ENCODE measurements at regions not wholly inside any gene's neighbourhood (a gene's known extent, or its start where the extent isn't known, plus 50 kb on each side); places are given as distances from the start of the nearest gene placed in this dataset.

DNA sequence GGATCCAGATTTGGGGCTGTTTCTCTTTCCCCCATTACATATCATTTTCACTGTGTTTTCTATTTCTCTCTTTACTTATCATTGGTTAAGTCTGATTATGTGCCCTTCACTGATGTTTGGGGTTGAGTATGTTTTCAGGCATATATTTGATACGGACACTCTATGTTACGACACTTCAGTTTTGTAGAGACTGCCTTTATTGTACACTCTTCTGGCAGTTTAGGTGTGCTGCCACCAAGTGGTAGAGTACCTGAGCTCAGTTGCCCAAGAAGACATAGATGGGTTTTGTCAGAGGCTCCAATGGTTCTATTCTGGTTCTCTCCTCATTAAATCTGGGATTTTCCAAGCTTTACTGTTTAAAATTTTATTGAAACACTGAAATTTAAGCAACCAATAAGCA, 255.0 kb upstream of the ROPN1 start:
- Histone ChIP-seq H3K27me3 (replicated peaks; ENCODE audit: insufficient read depth) (no peaks in the 10 kb centered on the region), H3K27ac (peak overlapping the region; percentile 93 to 98), H3K4me3 (no peak overlapping the region), H3K9me3 (no peaks in the 10 kb centered on the region), H3K36me3 (peaks cover 4% of the 10 kb centered on the region), H3K4me1 (ENCODE audit: control insufficient read depth in 1 of 2, low read depth in 2 of 2) (peaks cover 26 to 66% of the 10 kb centered on the region in 2 donors)
- DNase-seq (ENCODE audit: low spot score) (no peak), ATAC-seq (ENCODE audit: insufficient number of reproducible peaks, low FRiP score, low read depth) (no peak)
- TF ChIP-seq, protein P1, sequence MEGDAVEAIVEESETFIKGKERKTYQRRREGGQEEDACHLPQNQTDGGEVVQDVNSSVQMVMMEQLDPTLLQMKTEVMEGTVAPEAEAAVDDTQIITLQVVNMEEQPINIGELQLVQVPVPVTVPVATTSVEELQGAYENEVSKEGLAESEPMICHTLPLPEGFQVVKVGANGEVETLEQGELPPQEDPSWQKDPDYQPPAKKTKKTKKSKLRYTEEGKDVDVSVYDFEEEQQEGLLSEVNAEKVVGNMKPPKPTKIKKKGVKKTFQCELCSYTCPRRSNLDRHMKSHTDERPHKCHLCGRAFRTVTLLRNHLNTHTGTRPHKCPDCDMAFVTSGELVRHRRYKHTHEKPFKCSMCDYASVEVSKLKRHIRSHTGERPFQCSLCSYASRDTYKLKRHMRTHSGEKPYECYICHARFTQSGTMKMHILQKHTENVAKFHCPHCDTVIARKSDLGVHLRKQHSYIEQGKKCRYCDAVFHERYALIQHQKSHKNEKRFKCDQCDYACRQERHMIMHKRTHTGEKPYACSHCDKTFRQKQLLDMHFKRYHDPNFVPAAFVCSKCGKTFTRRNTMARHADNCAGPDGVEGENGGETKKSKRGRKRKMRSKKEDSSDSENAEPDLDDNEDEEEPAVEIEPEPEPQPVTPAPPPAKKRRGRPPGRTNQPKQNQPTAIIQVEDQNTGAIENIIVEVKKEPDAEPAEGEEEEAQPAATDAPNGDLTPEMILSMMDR (IDR thresholded peaks at IDR 0.05), result no peak

DNA sequence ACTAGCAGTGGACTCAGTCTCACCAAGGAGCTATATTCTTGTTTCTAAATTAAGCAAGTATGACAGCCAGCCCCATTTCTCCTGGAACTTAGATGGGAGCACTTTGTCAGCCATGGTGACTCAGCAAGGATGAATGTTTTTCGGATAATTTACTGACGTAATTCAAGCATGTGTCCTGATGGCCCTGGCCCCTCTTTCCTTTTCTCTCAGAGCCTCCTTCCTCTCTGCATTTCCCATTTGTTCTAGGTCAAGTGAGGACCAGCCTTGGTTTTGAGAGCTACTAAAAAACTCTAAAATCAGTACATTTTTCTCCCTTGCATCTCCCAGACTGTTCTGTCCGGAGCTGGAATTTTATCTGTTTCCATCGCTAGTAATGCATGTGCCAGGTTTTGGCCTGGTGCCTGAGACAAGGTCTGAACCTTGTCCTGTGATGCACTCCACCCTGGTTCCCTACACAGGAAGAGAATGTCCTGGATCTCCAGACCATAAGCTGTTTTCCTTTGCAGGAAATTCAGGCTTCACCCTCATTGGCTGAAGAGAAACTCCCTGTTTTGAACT, 256.6 kb upstream of the ROPN1 start:
- DNase-seq (ENCODE audit: low spot score) (peak; percentile 28), ATAC-seq (ENCODE audit: insufficient number of reproducible peaks, low FRiP score, low read depth) (peak; percentile 84)
- Histone ChIP-seq H3K4me3 (peak overlapping the region; percentile 42), H3K4me1 (ENCODE audit: control insufficient read depth in 1 of 2, low read depth in 2 of 2) (peaks cover 26 to 82% of the 10 kb centered on the region in 2 donors), H3K36me3 (no peaks in the 10 kb centered on the region), H3K9me3 (no peaks in the 10 kb centered on the region), H3K27me3 (replicated peaks; ENCODE audit: insufficient read depth) (no peaks in the 10 kb centered on the region), H3K27ac (peak overlapping the region; percentile 93 to 98)
- TF ChIP-seq, protein P1 (IDR thresholded peaks at IDR 0.05), result no peak

DNA sequence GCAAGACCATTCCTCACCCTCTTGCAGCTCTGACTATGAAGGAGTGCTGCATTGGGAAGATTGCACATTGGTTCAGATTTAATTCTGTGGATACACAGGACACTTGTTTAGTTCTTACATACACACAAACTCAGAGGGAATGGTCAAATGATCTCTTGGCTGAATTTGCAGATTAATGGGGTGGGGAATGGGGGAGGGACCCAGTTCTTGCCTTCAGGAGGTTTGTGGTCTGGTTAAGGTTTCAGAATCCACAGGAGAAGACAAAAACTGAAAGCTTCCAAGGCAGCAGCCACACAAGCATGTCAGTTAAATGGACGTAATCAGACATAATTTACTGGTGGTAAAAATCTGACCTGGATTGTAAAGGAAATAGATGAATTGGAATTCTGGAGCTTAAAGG, 257.1 kb upstream of the ROPN1 start:
- Histone ChIP-seq H3K27ac (peak overlapping the region; percentile 93 to 98), H3K4me3 (no peak overlapping the region)

DNA sequence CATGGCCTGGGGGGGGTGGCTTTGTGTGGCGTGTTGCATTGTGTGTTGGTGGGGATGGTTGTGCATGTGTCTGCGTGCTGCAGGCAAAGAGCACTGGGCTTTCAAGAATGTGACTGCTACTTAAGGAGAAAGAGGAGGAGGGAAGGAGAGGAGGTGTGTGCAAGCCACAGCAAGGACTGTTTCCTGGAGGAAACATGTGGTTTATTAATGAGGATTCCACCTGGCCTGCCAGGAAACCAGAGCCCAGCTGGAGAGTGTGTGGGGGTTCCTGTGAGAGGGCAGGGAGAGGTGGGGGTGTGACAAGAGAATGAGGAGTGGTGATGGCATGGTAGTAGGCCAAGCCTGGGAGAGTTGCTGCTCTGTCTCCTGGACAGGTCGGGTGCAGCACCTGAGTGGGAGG, 258.1 kb upstream of the ROPN1 start:
- no peaks in the 10 kb centered on the region for H3K27me3 ChIP-seq (replicated peaks; ENCODE audit: insufficient read depth)
- no peak overlapping the region for H3K4me3 ChIP-seq
- H3K36me3 ChIP-seq, result no peaks in the 10 kb centered on the region
- H3K9me3 ChIP-seq, result no peaks in the 10 kb centered on the region
- ATAC-seq (ENCODE audit: insufficient number of reproducible peaks, low FRiP score, low read depth) (no peak), DNase-seq (ENCODE audit: low spot score) (no peak)
- peaks cover 26 to 85% of the 10 kb centered on the region in 2 donors for H3K4me1 ChIP-seq (ENCODE audit: control insufficient read depth in 1 of 2, low read depth in 2 of 2)
- H3K27ac ChIP-seq, result peak overlapping the region; percentile 93 to 98
- TF ChIP-seq, protein P1 (IDR thresholded peaks at IDR 0.05), result no peak

More for the DNA sequence above, 257.1 kb upstream of the ROPN1 start:
- Histone ChIP-seq H3K4me1 (ENCODE audit: control insufficient read depth in 1 of 2, low read depth in 2 of 2) (peaks cover 26 to 85% of the 10 kb centered on the region in 2 donors), H3K36me3 (no peaks in the 10 kb centered on the region), H3K9me3 (no peaks in the 10 kb centered on the region), H3K27me3 (replicated peaks; ENCODE audit: insufficient read depth) (no peaks in the 10 kb centered on the region)
- ATAC-seq (ENCODE audit: insufficient number of reproducible peaks, low FRiP score, low read depth) (no peak), DNase-seq (ENCODE audit: low spot score) (no peak)
- TF ChIP-seq, protein P1 (IDR thresholded peaks at IDR 0.05), result no peak

DNA sequence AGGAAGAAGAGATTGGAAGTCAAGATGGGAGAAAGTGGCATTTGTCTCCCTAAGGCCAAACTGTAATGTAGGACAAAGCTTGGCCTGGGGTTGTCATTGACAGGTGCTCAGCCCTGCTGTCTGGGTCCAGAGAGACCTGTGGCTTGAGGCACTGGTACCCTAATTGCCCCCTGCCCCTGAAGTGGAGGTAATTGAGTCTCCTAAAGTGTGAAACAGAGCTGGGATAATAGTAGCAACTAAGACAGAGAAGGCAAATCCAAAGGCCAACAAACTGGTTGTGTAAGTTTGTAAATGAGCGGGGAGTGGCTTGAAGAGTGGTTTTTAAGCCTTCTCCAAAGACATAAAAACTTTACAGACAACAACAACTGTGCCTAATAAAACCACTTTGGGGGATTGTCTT, 264.2 kb upstream of the ROPN1 start:
- peaks cover 29 to 71% of the 10 kb centered on the region in 2 donors for H3K4me1 ChIP-seq (ENCODE audit: control insufficient read depth in 1 of 2, low read depth in 2 of 2)
- H3K4me3 ChIP-seq, result no peak overlapping the region
- no peak for ATAC-seq (ENCODE audit: insufficient number of reproducible peaks, low FRiP score, low read depth)
- peak overlapping the region; percentile 82 to 84 for H3K27ac ChIP-seq
- DNase-seq (ENCODE audit: low spot score), result no peak
- H3K9me3 ChIP-seq, result no peaks in the 10 kb centered on the region
- no peaks in the 10 kb centered on the region for H3K36me3 ChIP-seq
- no peaks in the 10 kb centered on the region for H3K27me3 ChIP-seq (replicated peaks; ENCODE audit: insufficient read depth)
- TF ChIP-seq, protein P1 (IDR thresholded peaks at IDR 0.05), result no peak
